ENCODE measurements at regions not wholly inside any gene's neighbourhood (a gene's known extent, or its start where the extent isn't known, plus 50 kb on each side); places are given as distances from the start of the nearest gene placed in this dataset.

- DNase-seq (ENCODE audit: insufficient read length, low spot score), result no peak
- no peak for FAIRE-seq
These were observed 52.5 kb upstream of the STAM2 start for GRCh38 chr2:152227969-152228592.

GRCh38 chr2:152231446-152231845 is 55.9 kb upstream of the STAM2 start:
- no peak for DNase-seq (ENCODE audit: insufficient read length, low spot score)
- no peak for FAIRE-seq

- DNase-seq (ENCODE audit: insufficient read length, low spot score) (no peak), FAIRE-seq (no peak)
These were observed 58.7 kb upstream of the STAM2 start for GRCh38 chr2:152234277-152234676.

GRCh38 chr2:152236191-152236925 is 60.8 kb upstream of the STAM2 start:
- DNase-seq (ENCODE audit: insufficient read length, low spot score) (no peak), FAIRE-seq (no peak)

- FAIRE-seq, result no peak
These were observed 62.5 kb upstream of the STAM2 start for GRCh38 chr2:152238016-152238415.

GRCh38 chr2:152240559-152241231 is 65.1 kb upstream of the STAM2 start:
- FAIRE-seq (no peak), DNase-seq (ENCODE audit: insufficient read length, low spot score) (no peak)

More at GRCh38 chr2:152238016-152238415, 62.5 kb upstream of the STAM2 start:
- DNase-seq (ENCODE audit: insufficient read length, low spot score), result no peak

- DNase-seq (ENCODE audit: insufficient read length, low spot score), result no peak
- no peak for FAIRE-seq
These were observed 66.6 kb upstream of the STAM2 start for GRCh38 chr2:152241948-152242729.

GRCh38 chr2:152242787-152243472 is 67.4 kb upstream of the STAM2 start:
- FAIRE-seq (no peak), DNase-seq (ENCODE audit: insufficient read length, low spot score) (no peak)

GRCh38 chr2:152243761-152244640 is 68.4 kb upstream of the STAM2 start:
- no peak for DNase-seq (ENCODE audit: insufficient read length, low spot score)
- FAIRE-seq, result no peak

GRCh38 chr2:152245653-152246052 is 70.1 kb upstream of the STAM2 start:
- DNase-seq (ENCODE audit: insufficient read length, low spot score) (no peak), FAIRE-seq (no peak)

- FAIRE-seq (no peak), DNase-seq (ENCODE audit: insufficient read length, low spot score) (no peak)
These were observed 71.2 kb upstream of the STAM2 start for GRCh38 chr2:152246686-152247336.

- FAIRE-seq (no peak), DNase-seq (ENCODE audit: insufficient read length, low spot score) (no peak)
These were observed 71.8 kb upstream of the STAM2 start for GRCh38 chr2:152247337-152247695.

- FAIRE-seq (no peak), DNase-seq (ENCODE audit: insufficient read length, low spot score) (no peak)
These were observed 75.0 kb upstream of the STAM2 start for GRCh38 chr2:152250421-152251100.

GRCh38 chr2:152251211-152251610 is 75.6 kb upstream of the STAM2 start:
- DNase-seq (ENCODE audit: insufficient read length, low spot score) (no peak), FAIRE-seq (no peak)

- DNase-seq (ENCODE audit: insufficient read length, low spot score) (no peak), FAIRE-seq (no peak)
These were observed 76.2 kb upstream of the STAM2 start for GRCh38 chr2:152251811-152252210.

GRCh38 chr2:152254486-152254885 is 78.9 kb upstream of the STAM2 start:
- DNase-seq (ENCODE audit: insufficient read length, low spot score), result no peak
- no peak for FAIRE-seq

GRCh38 chr2:152254976-152255375 is 79.4 kb upstream of the STAM2 start:
- FAIRE-seq (no peak), DNase-seq (ENCODE audit: insufficient read length, low spot score) (no peak)

GRCh38 chr2:152255918-152256317 is 79.1 kb upstream of the FMNL2 start:
- no peak for DNase-seq (ENCODE audit: insufficient read length, low spot score)
- FAIRE-seq, result no peak

- FAIRE-seq, result peak; percentile 42
- DNase-seq (ENCODE audit: insufficient read length, low spot score), result no peak
These were observed 74.0 kb upstream of the FMNL2 start for GRCh38 chr2:152260939-152261338.

Measured in HTR-8/SVneo (cell line).